Neutrophil (primary cell): ENCODE measurements at regions not wholly inside any gene's neighbourhood (a gene's known extent, or its start where the extent isn't known, plus 50 kb on each side); places are given as distances from the start of the nearest gene placed in this dataset.

ENCODE experiments used
- H3K27ac ChIP-seq: fragments of 200-600 bp; sonication (generic); 2 replicates; pipeline ENCODE4 v1.5.1; 2016; ENCODE audit warnings: mild to moderate bottlenecking, moderate library complexity
- H3K27me3 ChIP-seq: fragments of 200-600 bp; sonication (generic); 2 replicates; pipeline ENCODE4 v1.6.0; 2016; ENCODE audit warnings: mild to moderate bottlenecking
- H3K36me3 ChIP-seq: fragments of 200-600 bp; sonication (generic); 2 replicates; pipeline ENCODE4 v1.5.1; 2017
- H3K4me1 ChIP-seq, 2 experiments: fragments of 200-600 bp in 1 of 2; sonication (generic) in 1 of 2; 1 replicate in 1 of 2; 2 replicates in 1 of 2; pipeline versions ENCODE4 v1.5.1 to v1.6.1; 2013 to 2016; ENCODE audit warnings: low read depth in 1 of 2, low read length in 1 of 2, mild to moderate bottlenecking in 1 of 2, moderate library complexity in 1 of 2; ENCODE audit not compliant: control insufficient read depth in 1 of 2, insufficient read depth in 1 of 2
- H3K4me3 ChIP-seq, 2 experiments: fragments of 200-600 bp in 1 of 2; sonication (generic) in 1 of 2; 1 replicate in 1 of 2; 2 replicates in 1 of 2; pipeline ENCODE4 v1.5.1; 2013 to 2016; ENCODE audit warnings: low read depth in 1 of 2, low read length in 1 of 2, mild to moderate bottlenecking in 1 of 2, moderate library complexity in 1 of 2
- H3K9me3 ChIP-seq: fragments of 200-600 bp; sonication (generic); 2 replicates; pipeline ENCODE4 v1.5.1; 2016
- TF ChIP-seq, protein P1 (sequence below): fragments of 200-600 bp; sonication (generic); IDR thresholded peaks from 2 replicates; pipeline ENCODE4 v1.5.1; 2016; ENCODE audit warnings: antibody characterized with exemption

DNA sequence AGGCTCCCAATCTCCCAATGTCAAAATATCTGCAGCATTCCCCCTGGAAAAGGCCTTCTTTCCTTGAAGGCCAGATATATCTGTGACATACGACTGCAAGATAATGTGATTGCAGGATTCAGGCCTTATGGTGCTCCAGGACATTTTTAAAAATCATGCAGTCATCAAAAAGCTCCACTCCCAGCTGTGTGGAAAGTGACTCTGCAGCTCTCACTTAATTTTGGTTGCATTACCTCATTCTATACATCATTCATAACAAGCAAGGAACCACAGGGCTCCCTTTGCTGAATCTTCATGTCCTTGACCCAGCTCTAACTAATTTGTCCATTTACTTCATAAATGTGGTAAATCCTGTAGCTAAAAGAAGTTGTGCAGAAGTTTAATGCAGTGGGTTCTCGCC lies 386.2 kb upstream of the SLC30A5 start:
- Histone ChIP-seq H3K9me3 (no peaks in the 10 kb centered on the region), H3K27me3 (no peaks in the 10 kb centered on the region), H3K27ac (no peak overlapping the region), H3K4me3 (no peak overlapping the region), H3K36me3 (no peaks in the 10 kb centered on the region), H3K4me1 (no peaks in the 10 kb centered on the region)
- TF ChIP-seq, protein P1, sequence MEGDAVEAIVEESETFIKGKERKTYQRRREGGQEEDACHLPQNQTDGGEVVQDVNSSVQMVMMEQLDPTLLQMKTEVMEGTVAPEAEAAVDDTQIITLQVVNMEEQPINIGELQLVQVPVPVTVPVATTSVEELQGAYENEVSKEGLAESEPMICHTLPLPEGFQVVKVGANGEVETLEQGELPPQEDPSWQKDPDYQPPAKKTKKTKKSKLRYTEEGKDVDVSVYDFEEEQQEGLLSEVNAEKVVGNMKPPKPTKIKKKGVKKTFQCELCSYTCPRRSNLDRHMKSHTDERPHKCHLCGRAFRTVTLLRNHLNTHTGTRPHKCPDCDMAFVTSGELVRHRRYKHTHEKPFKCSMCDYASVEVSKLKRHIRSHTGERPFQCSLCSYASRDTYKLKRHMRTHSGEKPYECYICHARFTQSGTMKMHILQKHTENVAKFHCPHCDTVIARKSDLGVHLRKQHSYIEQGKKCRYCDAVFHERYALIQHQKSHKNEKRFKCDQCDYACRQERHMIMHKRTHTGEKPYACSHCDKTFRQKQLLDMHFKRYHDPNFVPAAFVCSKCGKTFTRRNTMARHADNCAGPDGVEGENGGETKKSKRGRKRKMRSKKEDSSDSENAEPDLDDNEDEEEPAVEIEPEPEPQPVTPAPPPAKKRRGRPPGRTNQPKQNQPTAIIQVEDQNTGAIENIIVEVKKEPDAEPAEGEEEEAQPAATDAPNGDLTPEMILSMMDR = no peak

DNA sequence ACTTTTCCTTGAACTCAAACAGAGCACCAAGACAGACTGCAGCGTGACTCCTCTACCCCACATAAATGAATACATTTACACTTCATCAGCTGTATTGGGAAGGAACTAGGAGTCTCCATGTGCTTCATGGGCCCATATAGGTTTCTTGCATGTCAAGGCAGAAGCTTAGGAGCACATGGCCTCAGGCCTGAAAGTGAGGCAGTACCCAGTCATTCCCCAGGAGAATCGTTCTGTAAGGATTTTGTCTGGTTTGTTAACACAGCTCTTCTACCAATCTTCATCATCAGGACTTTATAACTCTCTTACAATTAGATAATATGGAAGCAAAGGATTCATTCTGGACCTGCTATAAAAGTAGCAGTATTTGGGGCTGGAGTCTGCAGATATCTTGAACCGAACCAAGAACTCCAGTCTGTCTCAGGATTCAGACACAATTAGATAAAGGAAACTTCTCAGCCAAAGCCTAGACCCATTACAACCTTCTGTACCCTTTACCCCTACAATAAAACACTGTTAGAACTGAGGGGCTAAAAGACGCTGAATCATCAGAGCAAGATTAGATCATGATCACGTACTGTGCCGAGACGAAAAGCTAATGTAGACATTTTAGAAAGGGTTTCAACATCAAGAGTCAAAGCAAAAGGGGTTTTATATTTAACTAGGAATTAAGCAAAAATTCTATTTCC lies 385.5 kb upstream of the SLC30A5 start:
- H3K36me3 ChIP-seq = no peaks in the 10 kb centered on the region
- no peak overlapping the region for H3K4me3 ChIP-seq
- no peak overlapping the region for H3K27ac ChIP-seq
- H3K9me3 ChIP-seq = no peaks in the 10 kb centered on the region
- TF ChIP-seq, protein P1 = no peak
- no peaks in the 10 kb centered on the region for H3K4me1 ChIP-seq
- H3K27me3 ChIP-seq = no peaks in the 10 kb centered on the region

DNA sequence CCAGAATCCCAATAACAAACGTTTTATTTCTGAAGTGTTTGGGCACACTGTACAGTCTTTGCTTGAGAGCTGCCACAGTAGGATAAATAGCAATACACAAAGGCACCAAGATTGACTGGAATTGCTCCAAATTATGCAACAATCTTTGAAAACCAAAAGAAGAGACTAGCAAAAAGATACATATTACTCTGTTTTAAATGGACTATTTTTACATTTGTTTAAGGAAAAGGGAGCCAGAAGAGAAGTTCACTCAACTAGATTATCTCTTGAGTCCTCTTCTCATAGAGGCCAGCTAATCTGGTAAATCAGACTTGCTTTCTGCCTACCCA lies 385.0 kb upstream of the SLC30A5 start:
- no peaks in the 10 kb centered on the region for H3K27me3 ChIP-seq
- H3K36me3 ChIP-seq = no peaks in the 10 kb centered on the region
- TF ChIP-seq, protein P1 = no peak

DNA sequence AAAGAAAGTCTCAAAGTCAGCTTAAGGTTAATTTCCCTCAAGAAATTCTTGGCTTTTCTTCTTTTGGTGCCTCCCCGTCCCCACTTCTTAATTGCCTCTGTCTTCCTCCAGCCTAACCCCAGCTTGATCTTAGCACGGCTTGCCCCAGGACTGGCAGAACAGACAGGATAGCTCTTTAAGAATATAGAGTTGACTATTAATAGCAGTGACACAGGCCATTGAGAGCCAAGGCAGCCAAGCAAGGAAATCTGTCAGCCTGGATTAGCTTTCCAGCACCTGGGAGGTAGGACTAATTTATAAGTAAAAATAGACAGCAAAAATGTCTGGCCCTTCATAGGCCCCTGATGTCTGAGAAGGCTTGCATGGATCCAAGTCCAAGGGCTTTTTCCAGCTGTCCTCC lies 384.6 kb upstream of the SLC30A5 start:
- Histone ChIP-seq H3K27me3 (no peaks in the 10 kb centered on the region), H3K36me3 (no peaks in the 10 kb centered on the region), H3K4me3 (no peak overlapping the region), H3K4me1 (no peaks in the 10 kb centered on the region), H3K9me3 (no peaks in the 10 kb centered on the region), H3K27ac (no peak overlapping the region)
- TF ChIP-seq, protein P1 = no peak

More for the DNA sequence above, 385.0 kb upstream of the SLC30A5 start:
- Histone ChIP-seq H3K4me1 (no peaks in the 10 kb centered on the region), H3K9me3 (no peaks in the 10 kb centered on the region), H3K4me3 (no peak overlapping the region), H3K27ac (no peak overlapping the region)

DNA sequence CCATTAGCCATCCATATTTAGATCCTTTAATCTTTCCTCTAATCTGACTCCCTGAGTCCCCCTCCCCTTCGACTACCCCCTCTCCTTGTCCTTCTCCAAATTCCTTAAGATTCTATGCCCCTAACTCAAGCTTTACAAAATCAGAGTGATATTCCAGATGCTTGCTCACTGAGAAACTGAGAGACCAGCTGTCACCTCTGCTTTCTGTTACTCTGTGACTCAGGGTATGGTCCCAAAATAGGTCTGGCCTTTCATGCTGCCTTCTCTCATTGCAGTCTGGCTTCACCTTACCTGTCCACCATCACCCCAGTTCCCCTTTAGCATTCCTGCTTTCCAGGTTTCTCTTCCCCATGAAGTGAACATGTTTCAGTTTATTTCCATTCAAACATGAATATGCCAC lies 383.3 kb upstream of the SLC30A5 start:
- H3K4me3 ChIP-seq = no peak overlapping the region
- no peaks in the 10 kb centered on the region for H3K9me3 ChIP-seq
- H3K4me1 ChIP-seq = no peaks in the 10 kb centered on the region
- H3K36me3 ChIP-seq = no peaks in the 10 kb centered on the region
- no peaks in the 10 kb centered on the region for H3K27me3 ChIP-seq
- TF ChIP-seq, protein P1 = no peak
- H3K27ac ChIP-seq = no peak overlapping the region
